Stimulated activated CD4-positive, alpha-beta T cell treated with anti-CD3 and anti-CD28 coated beads, Interleukin-12 subunit alpha, Interleukin-12 subunit beta, amount 100 ng/mL, for 48 hours (primary cell): ENCODE measurements at regions not wholly inside any gene's neighbourhood (a gene's known extent, or its start where the extent isn't known, plus 50 kb on each side); places are given as distances from the start of the nearest gene placed in this dataset.
"Not testable (repeated sequence)": the region's sequence is repeated elsewhere in the genome, so short reads cannot be mapped to it uniquely, and the experiment has no call there.

Source experiments
- DNase-seq, 3 donors: peaks; one replicate each; pipeline ENCODE4 v3.0.0-alpha.2; 2020; ENCODE audit warnings: low read depth in 2 of 3, low spot score in 1 of 3

- no peak for DNase-seq
These were observed 327.7 kb downstream of the TMX3 start for GRCh38 chr18:68387246-68387645.

DNA sequence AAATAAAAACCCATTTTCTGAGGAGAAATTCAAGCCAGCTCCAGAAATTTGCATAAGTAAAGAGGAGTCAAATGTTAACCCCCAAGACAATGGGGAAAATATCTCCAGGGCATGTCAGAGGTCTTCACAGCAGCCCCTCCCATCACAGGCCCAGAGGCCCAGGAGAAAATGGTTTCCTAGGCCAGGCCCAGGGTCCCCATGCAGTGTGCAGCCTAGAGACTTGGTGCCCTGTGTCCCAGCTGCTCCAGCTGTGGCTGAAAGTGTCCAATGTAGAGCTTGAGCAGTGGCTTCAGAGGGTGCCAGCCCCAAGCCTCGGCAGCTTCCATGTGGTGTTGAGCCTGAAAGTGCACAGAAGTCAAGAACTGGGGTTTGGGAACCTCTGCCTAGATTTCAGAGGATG is 330.9 kb downstream of the TMX3 start:
- not testable (repeated sequence) for DNase-seq

DNA sequence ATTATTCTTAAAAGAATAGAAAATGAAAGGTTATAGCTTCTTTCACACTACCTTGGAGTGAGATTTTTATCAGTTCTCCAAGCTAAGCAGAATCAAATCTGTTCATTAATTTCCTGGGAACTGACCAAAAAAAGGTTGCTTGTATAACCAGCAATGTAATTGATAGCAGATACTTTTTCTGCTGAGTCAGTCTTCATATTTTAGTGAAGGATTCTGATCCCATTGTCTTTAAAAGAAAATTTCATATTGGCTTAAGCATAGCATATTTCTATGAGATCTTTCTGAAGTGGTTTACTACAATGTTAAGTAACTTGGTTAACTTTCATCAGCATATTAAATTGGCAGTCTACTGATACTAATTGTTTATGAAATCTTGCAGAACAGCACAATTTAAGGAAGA is 338.0 kb downstream of the TMX3 start:
- no peak for DNase-seq

DNA sequence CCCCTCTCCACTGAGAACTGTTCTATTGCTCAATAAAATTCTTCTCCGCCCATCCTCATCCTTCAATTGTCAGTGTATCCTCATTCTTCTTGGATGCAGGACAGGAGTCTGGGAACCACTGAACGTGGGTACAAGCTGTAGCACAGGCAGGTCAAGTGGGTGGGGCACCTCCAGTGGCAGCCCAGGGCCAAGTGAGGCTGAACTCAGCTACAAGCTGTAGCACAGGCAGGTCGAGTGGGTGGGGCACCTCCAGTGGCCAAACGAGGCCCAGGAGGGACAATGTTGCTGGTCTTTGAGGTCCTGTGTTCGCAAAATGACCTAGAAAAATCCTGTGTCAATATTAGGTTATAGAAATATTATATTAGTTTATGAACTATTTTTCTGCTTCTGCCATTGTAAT is 352.0 kb downstream of the TMX3 start:
- DNase-seq = no peak

GRCh38 chr18:68355637-68356036 is 359.3 kb downstream of the TMX3 start:
- no peak for DNase-seq

DNA sequence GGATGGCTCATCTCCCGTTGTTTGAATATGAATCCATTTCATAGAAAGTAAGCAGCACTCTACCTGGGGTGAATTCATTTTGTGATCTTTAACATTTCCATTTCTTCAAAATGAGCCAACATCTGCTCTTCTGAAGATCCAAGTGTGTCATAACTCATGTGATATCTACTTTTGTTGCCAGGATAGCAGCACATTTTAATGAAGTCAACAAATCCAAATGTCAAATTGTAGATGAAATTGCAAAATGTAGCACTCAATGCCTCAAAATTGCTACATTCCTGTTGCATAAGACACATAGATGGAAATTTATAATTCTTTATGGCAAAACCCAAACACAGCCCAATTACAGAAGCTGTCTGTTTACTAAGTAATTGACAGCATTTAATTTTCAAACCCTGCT is 360.7 kb downstream of the TMX3 start:
- no peak for DNase-seq

- DNase-seq = no peak
These were observed 372.8 kb downstream of the TMX3 start for GRCh38 chr18:68342039-68342659.

GRCh38 chr18:68340606-68341005 is 374.3 kb downstream of the TMX3 start:
- DNase-seq = no peak

DNA sequence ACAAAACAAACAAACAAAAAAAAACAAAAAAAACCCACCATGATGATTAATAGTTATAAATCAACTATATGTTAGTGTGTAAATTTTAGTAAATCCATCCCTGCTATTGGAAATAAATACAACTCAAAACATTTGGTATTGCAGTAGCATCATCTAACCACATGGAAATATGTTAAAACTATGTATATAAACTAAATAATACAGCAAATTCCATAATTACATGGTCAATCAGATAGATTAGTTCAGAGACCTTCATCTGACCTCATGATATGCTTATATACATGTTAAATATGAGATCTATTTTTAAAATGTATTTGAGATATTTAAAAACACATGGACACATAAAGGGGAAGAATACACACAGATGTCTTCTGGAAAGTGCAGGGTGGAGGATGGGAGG is 384.2 kb downstream of the TMX3 start:
- no peak for DNase-seq

DNA sequence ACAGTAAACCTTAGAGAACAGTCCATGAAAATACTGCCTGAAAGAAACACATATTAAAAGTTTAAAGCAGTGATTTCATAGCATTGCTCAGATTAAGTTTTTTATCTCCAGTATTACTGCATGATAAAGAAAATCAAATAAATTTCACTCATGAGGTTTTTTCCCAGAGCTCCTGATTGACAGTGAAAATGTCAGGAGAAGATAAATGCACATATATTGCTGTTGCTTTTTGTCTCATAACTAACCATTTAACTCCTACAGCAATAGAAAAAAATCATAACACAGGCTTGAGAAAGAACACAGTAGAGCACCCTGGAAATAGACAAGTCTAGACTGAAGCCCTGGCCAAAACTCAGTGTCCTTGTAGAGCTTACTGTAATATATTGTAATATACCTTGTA is 391.0 kb downstream of the TMX3 start:
- no peak for DNase-seq

DNA sequence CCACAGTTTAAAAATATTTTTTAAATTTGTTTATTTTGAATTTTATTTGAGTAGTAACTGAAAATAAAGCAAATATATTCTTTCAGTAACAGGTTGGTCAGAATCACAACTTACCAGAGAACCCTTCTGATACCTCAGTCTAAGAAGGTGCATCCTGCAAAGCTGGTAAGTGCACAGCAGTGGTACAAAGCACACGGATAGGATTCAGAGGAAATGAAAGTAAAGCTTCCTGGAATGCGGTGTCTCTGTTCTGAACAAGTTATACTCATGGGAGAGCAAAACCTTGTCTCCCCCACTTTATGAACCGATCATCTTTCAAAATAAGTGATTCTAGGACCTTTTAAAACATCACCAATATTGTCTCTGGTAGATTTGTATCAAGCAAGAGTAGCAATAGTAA is 398.3 kb downstream of the TMX3 start:
- no peak for DNase-seq

DNA sequence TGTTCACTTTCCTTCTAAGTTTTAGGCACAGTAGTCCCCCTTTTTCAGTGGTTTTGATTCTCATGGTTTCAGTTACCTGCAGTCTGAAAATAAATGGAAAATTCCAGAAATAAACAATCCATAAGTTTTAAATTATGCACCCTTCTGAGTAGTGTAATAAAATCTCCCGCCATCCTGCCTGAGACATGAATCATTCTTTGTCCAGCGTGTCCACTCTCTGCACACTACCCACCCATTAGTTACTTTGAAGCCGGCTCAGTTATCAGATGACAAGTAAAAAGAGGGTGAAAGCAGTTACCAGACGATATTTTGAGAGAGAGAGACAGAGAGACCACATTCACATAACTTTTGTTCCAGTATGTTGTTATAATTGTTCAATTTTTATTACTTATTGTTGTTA is 400.5 kb downstream of the TMX3 start:
- DNase-seq = no peak

DNA sequence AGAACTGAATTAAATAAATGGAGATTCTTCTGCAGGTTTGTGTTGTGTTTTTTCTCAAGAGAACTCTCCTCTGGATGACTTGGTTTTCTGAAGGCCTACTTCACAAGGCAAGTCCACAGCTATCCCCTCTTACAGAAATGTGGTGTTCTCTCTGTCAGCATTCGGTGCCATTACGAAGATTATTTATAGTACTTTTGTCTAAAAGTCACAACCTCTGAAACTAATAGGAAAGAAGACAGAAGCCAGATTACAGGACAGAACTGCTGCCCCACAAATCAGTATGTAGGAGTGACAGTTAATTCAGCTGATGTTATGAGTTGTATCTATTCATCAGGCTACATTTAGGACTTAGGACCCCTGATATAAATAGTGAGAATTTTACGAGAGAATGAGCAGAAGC is 413.5 kb downstream of the TMX3 start:
- DNase-seq = no peak

DNA sequence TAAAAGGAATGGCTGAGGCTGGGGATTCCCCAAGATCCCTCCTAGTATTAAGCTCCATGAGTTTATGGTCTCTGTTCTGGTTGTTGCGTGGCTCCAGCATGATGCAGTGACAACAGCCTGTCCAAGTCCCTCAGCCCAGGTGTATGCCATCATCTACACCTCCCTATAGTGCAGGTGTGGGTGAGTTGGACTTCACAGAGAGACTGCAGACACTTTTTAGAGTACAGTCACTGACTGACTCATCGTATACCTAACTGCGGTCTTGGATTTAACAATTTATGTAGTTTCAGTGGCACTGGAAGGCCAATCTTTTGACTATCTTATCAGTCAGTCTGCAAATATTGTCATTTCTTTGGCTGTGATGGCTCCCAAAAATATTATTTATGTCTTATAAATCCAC is 415.0 kb downstream of the TMX3 start:
- no peak for DNase-seq

- DNase-seq = no peak
These were observed 416.6 kb downstream of the TMX3 start for GRCh38 chr18:68298330-68298729.

DNA sequence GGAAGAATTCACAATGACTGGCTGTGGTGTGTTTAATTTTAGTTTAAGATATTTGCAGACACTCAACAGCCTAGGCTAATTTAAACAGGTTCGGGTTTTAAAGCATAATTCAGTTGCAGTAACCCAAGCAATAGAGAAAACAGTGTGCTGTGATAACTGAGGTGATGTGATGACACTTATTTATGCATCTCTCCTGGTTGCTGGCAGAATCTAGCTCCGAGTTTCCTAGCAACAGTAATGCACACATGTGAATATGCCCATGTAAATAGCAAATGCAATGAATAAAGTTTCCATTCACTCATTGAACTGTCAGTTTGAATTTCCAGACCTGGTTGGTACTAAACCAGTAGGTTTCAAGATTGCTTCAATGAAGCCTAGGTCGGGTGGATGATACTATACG is 426.5 kb downstream of the TMX3 start:
- DNase-seq = no peak

DNA sequence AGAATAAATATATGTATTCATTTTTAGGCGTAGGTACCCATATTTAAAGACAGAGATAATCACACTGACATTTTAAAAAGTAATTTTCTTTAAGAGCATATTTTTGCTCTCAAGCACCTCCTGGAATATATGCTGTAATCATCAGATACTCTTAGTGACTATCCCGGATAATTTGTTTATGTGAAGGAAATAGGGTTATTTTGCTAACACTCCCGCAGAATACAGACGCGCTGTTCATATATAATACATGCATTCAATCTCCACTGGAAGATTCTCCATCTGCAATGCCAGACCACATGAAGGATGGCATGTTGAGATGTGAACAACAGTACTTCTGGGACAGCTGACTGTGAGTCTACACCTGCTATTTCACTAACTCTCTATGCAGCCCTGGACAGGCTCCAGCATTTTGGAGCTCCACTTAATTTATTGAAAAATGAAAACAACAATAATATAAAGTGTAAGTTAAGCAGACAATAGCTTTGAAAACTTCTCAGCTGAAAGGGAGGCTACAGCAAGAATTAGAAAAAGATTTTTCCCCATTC is 430.6 kb downstream of the TMX3 start:
- no peak for DNase-seq

- no peak for DNase-seq
These were observed 431.1 kb downstream of the TMX3 start for GRCh38 chr18:68283834-68284233.

DNA sequence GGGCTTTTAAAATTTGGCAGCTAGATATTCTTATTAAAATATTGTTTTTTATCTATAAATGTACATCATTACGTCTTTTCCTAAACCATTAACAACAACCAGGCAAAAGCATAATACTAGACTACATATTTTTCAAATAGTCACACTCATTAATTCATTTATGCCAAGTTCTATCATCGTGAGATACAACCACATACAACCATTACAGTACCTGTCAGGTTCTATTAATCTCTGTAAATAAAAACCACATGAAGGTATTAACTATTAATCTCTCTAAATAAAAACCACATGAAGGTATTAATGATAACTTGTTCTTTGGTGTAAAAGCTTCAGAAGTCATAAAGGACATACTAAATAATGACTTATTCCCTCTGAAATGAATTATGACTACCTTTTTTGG is 432.7 kb downstream of the TMX3 start:
- DNase-seq = no peak

GRCh38 chr18:68275616-68276015 is 439.3 kb downstream of the TMX3 start:
- no peak for DNase-seq

DNA sequence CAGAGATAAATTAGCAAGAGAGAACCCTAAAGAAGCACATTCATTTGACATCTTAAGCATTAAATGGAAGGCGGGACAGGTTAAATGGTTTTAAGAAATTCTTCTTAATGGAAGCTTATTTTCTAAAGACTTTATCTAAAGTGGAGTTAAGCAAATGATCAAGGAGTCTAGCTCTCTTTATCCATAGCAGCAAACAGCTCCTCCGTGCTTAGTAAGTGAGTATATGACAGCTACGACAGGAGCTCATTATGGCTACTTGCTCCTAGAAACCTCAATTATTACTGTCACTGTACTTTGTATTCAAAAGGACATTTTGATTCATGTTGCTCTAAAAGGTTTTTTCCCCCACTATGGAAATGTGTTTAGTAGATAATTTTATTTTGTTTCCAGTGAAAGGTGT is 444.9 kb downstream of the TMX3 start:
- DNase-seq = no peak

- no peak for DNase-seq
These were observed 447.3 kb downstream of the TMX3 start for GRCh38 chr18:68267583-68267982.

DNA sequence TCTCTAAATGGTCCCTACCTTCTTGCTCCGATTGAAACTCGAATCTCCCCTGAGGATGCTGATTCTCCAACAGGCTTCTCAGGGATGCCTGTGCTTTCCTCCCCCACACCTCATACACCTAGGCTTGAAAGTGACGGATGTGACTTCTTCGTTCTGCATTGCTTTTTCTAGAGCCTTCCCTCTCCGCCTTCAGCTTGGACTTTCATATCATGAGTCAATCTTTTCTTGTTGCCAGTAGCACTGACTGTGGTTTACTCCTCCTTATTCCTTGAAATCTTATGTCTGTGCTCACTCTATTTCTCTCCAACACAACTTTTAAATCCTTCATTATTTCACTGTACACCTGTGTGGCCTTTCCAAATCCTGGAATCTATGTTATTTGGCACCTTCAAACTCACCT is 451.4 kb downstream of the TMX3 start:
- DNase-seq = no peak
